HT1080 (cell line): ENCODE measurements at regions not wholly inside any gene's neighbourhood (a gene's known extent, or its start where the extent isn't known, plus 50 kb on each side); places are given as distances from the start of the nearest gene placed in this dataset.

Experiments
- DNase-seq: peaks from one replicate; pipeline ENCODE4 v3.0.0-alpha.2; 2015; ENCODE audit warnings: low read depth

DNA sequence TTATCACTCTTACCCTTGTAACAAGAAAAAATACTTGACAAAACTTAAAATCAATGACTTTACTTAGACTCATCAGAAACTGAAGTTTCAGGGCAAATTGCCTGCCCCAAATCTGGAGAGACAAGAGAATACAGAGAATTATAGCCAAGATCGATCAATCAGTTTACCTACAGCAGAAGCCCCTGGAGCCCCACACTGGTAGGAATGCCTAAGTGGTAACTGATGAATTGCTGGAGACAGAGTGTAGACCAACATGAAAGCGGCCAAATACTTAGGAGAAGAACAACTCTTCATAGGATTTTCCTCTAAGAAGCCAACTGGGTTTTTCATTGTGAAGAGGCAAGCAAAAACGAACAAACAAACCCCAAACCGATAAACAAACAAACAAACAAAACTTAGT lies 1430.0 kb downstream of the EFNB2 start:
- DNase-seq: no peak

GRCh38 chr13:105097521-105097920 lies 1437.9 kb downstream of the EFNB2 start:
- DNase-seq: no peak

GRCh38 chr13:105089858-105090643 lies 1445.4 kb downstream of the EFNB2 start:
- no peak for DNase-seq

- DNase-seq: no peak
These were observed 1447.5 kb downstream of the EFNB2 start for GRCh38 chr13:105087945-105088344.

- no peak for DNase-seq
These were observed 1450.5 kb downstream of the EFNB2 start for GRCh38 chr13:105084931-105085330.

DNA sequence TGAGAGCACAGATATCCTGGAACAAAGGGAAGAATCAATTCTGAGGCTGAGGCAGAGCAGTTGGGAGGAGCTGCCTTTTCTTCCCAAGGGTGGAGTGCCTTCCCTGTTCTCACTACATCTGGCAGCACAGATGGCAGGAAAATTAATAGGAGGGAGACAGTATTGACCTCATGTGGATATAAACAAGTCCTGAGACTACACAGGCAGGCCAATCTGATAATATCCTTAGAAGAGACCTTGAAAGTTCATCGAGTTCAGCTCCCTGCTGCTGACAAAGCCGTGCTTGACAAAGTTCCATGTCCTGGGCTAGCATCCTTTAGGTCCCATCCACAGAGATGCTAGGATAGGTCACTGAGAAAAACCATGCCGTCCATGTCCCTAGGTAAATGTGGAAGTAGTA lies 1451.5 kb downstream of the EFNB2 start:
- DNase-seq: no peak

DNA sequence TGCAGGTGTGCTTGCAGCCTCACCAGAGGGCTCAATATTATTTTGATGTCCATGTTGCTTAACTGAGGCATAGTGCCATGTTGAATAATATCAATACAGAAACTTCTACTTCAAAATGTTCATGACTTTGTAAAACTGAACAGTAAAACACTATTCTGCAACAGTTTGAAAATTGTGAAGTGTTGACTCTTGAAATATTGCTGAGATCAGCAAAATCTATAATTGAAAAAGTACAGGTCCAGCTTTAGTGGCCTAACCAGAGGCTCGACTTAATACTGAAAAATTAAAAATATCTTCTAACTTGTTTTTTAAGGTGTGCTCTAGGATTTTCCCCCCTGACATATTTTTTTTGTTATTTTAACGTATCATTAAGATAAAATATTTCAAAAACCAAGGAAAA lies 1460.7 kb downstream of the EFNB2 start:
- no peak for DNase-seq

DNA sequence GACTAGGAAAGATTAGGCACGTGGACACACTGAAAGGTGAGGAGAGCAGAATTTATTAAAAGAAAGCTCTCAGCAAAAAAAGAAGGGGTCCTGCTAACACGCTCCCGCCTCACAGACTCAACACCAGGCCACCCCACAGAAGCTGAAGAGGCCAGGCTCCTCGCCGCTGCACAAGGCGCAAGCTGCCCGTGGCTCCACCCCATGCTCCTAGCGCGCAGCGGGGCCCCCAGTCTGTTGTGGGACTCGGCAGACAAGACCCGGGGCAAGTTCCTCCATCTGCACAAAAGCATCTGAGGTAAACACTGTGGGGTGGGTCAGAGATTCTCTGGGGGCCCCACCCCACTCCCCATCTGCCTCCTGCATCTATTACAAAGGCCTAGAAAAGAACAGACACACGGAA lies 1462.4 kb downstream of the EFNB2 start:
- DNase-seq: no peak

GRCh38 chr13:105070452-105070851 lies 1465.0 kb downstream of the EFNB2 start:
- no peak for DNase-seq

- DNase-seq: no peak
These were observed 1466.4 kb downstream of the EFNB2 start for GRCh38 chr13:105069106-105069505.

DNA sequence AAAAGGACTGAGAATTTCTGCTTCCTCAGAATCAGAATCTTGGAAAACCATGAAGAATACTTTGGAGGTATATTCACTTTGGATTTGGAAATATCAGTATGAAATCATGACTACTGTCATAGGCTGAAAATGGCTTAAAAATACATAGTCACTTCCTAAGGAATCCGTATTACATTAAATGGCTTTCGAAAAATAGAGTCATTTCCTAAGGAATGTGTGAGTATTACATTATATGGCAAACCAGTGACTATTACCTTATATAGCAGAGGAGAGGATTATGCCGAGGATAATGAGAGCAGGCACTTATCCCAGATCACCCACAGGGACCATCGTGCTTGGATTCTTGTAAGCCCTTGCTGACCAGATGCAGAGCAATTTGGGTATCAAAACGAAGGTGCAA lies 1471.8 kb downstream of the EFNB2 start:
- DNase-seq: peak; percentile 50

- no peak for DNase-seq
These were observed 1475.7 kb downstream of the EFNB2 start for GRCh38 chr13:105059786-105060185.

DNA sequence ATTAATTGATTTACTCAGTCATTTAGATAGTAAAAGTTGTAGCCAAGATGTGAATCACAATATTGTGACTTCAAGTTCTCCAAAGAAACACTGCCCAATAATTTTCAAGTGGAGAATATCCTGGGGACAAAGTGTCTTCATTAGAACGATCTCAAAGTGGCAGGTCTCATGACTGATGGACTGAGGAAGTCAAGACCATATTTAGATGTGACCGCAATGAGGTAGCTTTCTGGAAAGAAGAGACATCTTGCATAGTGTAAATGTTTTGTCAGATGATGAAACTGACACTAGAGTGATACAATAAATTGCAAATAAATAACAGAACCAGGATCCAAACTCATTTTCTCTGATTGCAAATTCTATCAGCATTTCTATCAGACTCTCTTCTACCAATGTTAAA lies 1476.9 kb downstream of the EFNB2 start:
- no peak for DNase-seq

DNA sequence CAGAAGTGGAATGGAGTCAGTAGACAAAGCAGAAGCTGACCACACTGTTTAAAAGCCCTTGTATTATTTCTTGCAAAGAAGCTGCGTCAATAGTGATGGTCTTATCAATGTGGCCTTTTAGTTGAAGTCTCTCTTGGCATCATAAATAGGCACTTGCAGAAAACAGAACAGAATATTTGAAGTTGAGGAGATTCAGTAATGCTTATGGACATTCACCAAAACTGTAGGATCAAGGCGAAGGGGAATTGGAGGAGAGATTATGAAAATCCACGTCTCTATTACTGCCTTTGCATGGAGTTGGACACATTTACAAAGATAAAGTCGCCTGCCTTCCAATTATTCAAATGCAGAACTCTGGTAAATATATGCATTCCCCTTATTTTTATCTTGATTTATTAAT lies 1482.8 kb downstream of the EFNB2 start:
- DNase-seq: no peak

- no peak for DNase-seq
These were observed 1484.8 kb downstream of the EFNB2 start for GRCh38 chr13:105050686-105051085.

GRCh38 chr13:105048677-105049076 lies 1486.8 kb downstream of the EFNB2 start:
- no peak for DNase-seq

- no peak for DNase-seq
These were observed 1487.7 kb downstream of the EFNB2 start for GRCh38 chr13:105047676-105048295.

DNA sequence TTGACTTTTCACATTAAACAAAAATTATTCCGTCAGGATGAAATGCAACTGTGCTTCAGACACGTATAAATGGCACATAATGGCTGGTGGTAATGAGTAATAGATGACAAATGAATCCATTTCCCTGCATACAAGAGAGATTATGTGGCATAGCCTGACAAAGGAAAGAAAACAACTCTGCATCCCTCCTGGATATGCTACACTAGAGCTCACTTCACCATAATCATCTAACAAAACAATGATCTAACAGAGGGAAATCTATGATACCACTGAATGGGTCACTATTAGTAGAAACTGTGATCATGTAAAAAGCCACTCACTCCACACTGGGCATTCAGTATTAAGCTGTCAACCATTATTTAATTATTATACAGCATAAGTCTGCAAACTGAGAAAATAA lies 1498.4 kb downstream of the EFNB2 start:
- DNase-seq: peak; percentile 51

- no peak for DNase-seq
These were observed 1500.4 kb downstream of the EFNB2 start for GRCh38 chr13:105035092-105035491.

- DNase-seq: no peak
These were observed 1501.5 kb downstream of the EFNB2 start for GRCh38 chr13:105033999-105034398.

DNA sequence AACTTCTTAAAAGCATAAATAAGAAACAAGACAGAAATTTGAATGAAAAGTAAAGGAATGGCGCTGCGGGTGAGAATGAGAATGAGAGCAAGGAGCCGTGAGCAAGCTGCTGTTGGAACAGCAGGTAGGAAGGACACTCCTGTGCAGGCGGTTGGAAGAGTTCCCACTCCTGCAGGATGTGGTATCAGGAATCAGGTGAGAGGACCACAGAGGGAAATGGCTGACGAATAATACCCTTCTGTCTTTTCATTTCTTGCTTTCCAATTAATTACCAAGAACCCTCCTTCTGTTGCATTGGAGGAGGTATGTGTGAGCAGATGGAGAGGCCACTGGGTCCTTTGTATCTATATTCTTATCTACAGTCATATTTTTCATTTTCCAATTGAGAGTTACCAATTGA lies 1504.2 kb downstream of the EFNB2 start:
- DNase-seq: no peak

DNA sequence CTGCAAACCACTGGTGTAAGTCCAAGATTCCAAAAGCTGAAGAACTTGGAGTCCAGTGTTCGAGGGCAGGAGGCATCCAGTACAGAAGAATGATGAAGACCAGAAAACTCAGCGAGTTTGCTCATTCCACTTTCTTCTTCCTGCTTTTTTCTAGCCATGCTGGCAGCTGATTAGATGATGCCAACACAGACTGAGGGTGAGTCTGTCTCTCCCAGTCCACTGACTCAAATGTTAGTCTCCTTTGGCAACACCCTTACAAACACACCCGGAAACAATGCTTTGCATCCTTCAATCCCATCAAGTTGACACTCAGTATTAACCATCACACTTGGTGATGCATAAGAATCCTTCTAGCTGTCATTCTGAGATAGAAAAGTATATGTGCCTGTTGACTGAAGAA lies 1504.6 kb downstream of the EFNB2 start:
- DNase-seq: peak; percentile 15

GRCh38 chr13:105019073-105019472 lies 1516.4 kb downstream of the EFNB2 start:
- no peak for DNase-seq
